Esophagus squamous epithelium (tissue), 5 donors: ENCODE measurements at regions not wholly inside any gene's neighbourhood (a gene's known extent, or its start where the extent isn't known, plus 50 kb on each side); places are given as distances from the start of the nearest gene placed in this dataset.

ENCODE experiments used
- DNase-seq: peaks from one replicate; lab custom pipeline; 2025; lab: John Stamatoyannopoulos, UW
- H3K27ac ChIP-seq, 4 donors: fragments of 200-600 bp; sonication (generic); one replicate each; pipeline ENCODE4 v1.5.1; 2016 to 2019; ENCODE audit warnings: mild to moderate bottlenecking in 1 of 4
- H3K27me3 ChIP-seq, 4 donors: fragments of 200-600 bp; sonication (generic); 1 replicate in 3 of 4; 2 replicates in 1 of 4; pipeline versions ENCODE4 v1.5.1 to v1.6.0; 2017 to 2021; ENCODE audit warnings: antibody characterized with exemption in 1 of 4
- H3K36me3 ChIP-seq, 3 donors: fragments of 200-600 bp; sonication (generic); one replicate each; pipeline ENCODE4 v1.5.1; 2016 to 2019
- H3K4me1 ChIP-seq, 3 donors: fragments of 200-600 bp; sonication (generic); one replicate each; pipeline ENCODE4 v1.5.1; 2017 to 2019
- H3K4me3 ChIP-seq, 4 donors: fragments of 200-600 bp; sonication (generic); 1 replicate in 3 of 4; 2 replicates in 1 of 4; pipeline ENCODE4 v1.5.1; 2016 to 2019; ENCODE audit warnings: mild to moderate bottlenecking in 2 of 4, moderate library complexity in 1 of 4
- H3K9me3 ChIP-seq, 3 donors: fragments of 200-600 bp; sonication (generic); one replicate each; pipeline ENCODE4 v1.5.1; 2016 to 2019
- CTCF ChIP-seq, 6 experiments: fragments of 450-650 bp in 4 of 6; fragments of 200-600 bp in 2 of 6; sonication (generic) in 2 of 6; IDR thresholded peaks; one replicate each; pipeline ENCODE4 v1.5.1; 2016 to 2019; ENCODE audit warnings: antibody characterized with exemption in 6 of 6, mild to moderate bottlenecking in 4 of 6, moderate library complexity in 4 of 6
- POLR2A ChIP-seq, 4 donors: fragments of 450-650 bp; IDR thresholded peaks; one replicate each; pipeline ENCODE4 v1.6.1; 2017; ENCODE audit warnings: antibody characterized with exemption in 4 of 4, mild to moderate bottlenecking in 4 of 4, moderate library complexity in 3 of 4
- WGBS, 2 donors: methylation state at CpG; one replicate each; pipeline ENCODE4 v1.1.5; 2018; 5-methylcytosine and 5-hydroxymethylcytosine counted together
- intact Hi-C: fragments of 100-400 bp; cut with DNase I; formaldehyde crosslinking; loops from one replicate; pipeline ENCODE4 v1.15.0; 2022
- donor health status: DM: yes; HTN: yes; CAD: no.

GRCh38 chr1:96991261-96991660 lies 269.7 kb downstream of the PTBP2 start:
- H3K36me3 ChIP-seq, result no peaks in the 10 kb centered on the region
- intact Hi-C loops, result no loop called here

GRCh38 chr1:96992871-96993270 lies 271.3 kb downstream of the PTBP2 start:
- WGBS, 2 donors, result 71 to 83% methylated on average over 3 of the region's 3 CpGs
- Histone ChIP-seq H3K4me3 (no peak overlapping the region), H3K4me1 (no peaks in the 10 kb centered on the region), H3K36me3 (no peaks in the 10 kb centered on the region), H3K9me3 (no peaks in the 10 kb centered on the region), H3K27ac (no peak overlapping the region), H3K27me3 (no peaks in the 10 kb centered on the region)
- TF ChIP-seq POLR2A (IDR thresholded peaks at IDR 0.05) (no peak), CTCF (IDR thresholded peaks at IDR 0.05) (no peak)
- DNase-seq, result no peak
- intact Hi-C loops, result no loop called here

More at GRCh38 chr1:96991261-96991660, 269.7 kb downstream of the PTBP2 start:
- Histone ChIP-seq H3K27ac (no peak overlapping the region), H3K4me1 (no peaks in the 10 kb centered on the region), H3K9me3 (no peaks in the 10 kb centered on the region), H3K4me3 (no peak overlapping the region), H3K27me3 (no peaks in the 10 kb centered on the region)
- TF ChIP-seq POLR2A (IDR thresholded peaks at IDR 0.05) (no peak), CTCF (IDR thresholded peaks at IDR 0.05) (no peak)
- no peak for DNase-seq
- 86 to 89% methylated on average over 1 of the region's 1 CpG for WGBS, 2 donors

GRCh38 chr1:96995351-96995750 lies 273.8 kb downstream of the PTBP2 start:
- Histone ChIP-seq H3K4me1 (no peaks in the 10 kb centered on the region), H3K27ac (no peak overlapping the region), H3K4me3 (no peak overlapping the region), H3K9me3 (no peaks in the 10 kb centered on the region), H3K27me3 (no peaks in the 10 kb centered on the region), H3K36me3 (no peaks in the 10 kb centered on the region)
- TF ChIP-seq CTCF (IDR thresholded peaks at IDR 0.05) (no peak), POLR2A (IDR thresholded peaks at IDR 0.05) (no peak)
- 59 to 63% methylated on average over 3 of the region's 3 CpGs for WGBS, 2 donors
- intact Hi-C loops, result no loop called here
- no peak for DNase-seq

- intact Hi-C loops, result no loop called here
- WGBS, 2 donors, result 75 to 88% methylated on average over 1 of the region's 1 CpG
Observed at GRCh38 chr1:96996001-96996400, 274.4 kb downstream of the PTBP2 start.

GRCh38 chr1:96997717-96998116 lies 276.1 kb downstream of the PTBP2 start:
- 46 to 55% methylated on average over 7 of the region's 7 CpGs for WGBS, 2 donors
- no peak overlapping the region for H3K27ac ChIP-seq
- H3K9me3 ChIP-seq, result no peaks in the 10 kb centered on the region
- H3K4me1 ChIP-seq, result no peaks in the 10 kb centered on the region
- H3K36me3 ChIP-seq, result no peaks in the 10 kb centered on the region
- intact Hi-C loops, result no loop called here
- H3K27me3 ChIP-seq, result no peaks in the 10 kb centered on the region
- H3K4me3 ChIP-seq, result no peak overlapping the region
- TF ChIP-seq POLR2A (IDR thresholded peaks at IDR 0.05) (no peak), CTCF (IDR thresholded peaks at IDR 0.05) (no peak)
- no peak for DNase-seq

More at GRCh38 chr1:96996001-96996400, 274.4 kb downstream of the PTBP2 start:
- no peak for TF ChIP-seq POLR2A (IDR thresholded peaks at IDR 0.05)
- no peak for TF ChIP-seq CTCF (IDR thresholded peaks at IDR 0.05)
- no peak overlapping the region for H3K4me3 ChIP-seq
- DNase-seq, result no peak
- H3K4me1 ChIP-seq, result no peaks in the 10 kb centered on the region
- no peak overlapping the region for H3K27ac ChIP-seq
- no peaks in the 10 kb centered on the region for H3K27me3 ChIP-seq
- H3K36me3 ChIP-seq, result no peaks in the 10 kb centered on the region
- H3K9me3 ChIP-seq, result no peaks in the 10 kb centered on the region
